Ishikawa (cell line): ENCODE measurements at regions not wholly inside any gene's neighbourhood (a gene's known extent, or its start where the extent isn't known, plus 50 kb on each side); places are given as distances from the start of the nearest gene placed in this dataset.

Source experiments
- CEBPB ChIP-seq: IDR thresholded peaks from 2 replicates; pipeline ENCODE4 v1.6.1; 2012
- CREB1 ChIP-seq: IDR thresholded peaks from 2 replicates; pipeline ENCODE4 v1.6.1; 2012; ENCODE audit warnings: low read depth
- EGR1 ChIP-seq: IDR thresholded peaks from 2 replicates; pipeline ENCODE4 v1.6.1; 2012
- EP300 ChIP-seq: IDR thresholded peaks from 2 replicates; pipeline ENCODE4 v1.6.1; 2012; ENCODE audit warnings: borderline replicate concordance
- FOXM1 ChIP-seq: IDR thresholded peaks from 2 replicates; pipeline ENCODE4 v1.6.1; 2012; ENCODE audit warnings: low read depth, borderline replicate concordance
- MAX ChIP-seq: IDR thresholded peaks from 2 replicates; pipeline ENCODE4 v1.6.1; 2012
- NFIC ChIP-seq: IDR thresholded peaks from 2 replicates; pipeline ENCODE4 v1.6.1; 2012
- RAD21 ChIP-seq: IDR thresholded peaks from 2 replicates; pipeline ENCODE4 v1.6.1; 2012; ENCODE audit warnings: low read depth
- REST ChIP-seq: IDR thresholded peaks from 2 replicates; pipeline ENCODE4 v1.6.1; 2012; ENCODE audit warnings: low read depth, mild to moderate bottlenecking
- TAF1 ChIP-seq: IDR thresholded peaks from 2 replicates; pipeline ENCODE4 v1.6.1; 2012; ENCODE audit warnings: low read depth, mild to moderate bottlenecking
- TCF12 ChIP-seq: IDR thresholded peaks from 2 replicates; pipeline ENCODE4 v1.6.1; 2012; ENCODE audit warnings: low read depth
- TEAD4 ChIP-seq: IDR thresholded peaks from 2 replicates; pipeline ENCODE4 v1.6.1; 2012
- USF1 ChIP-seq: IDR thresholded peaks from 2 replicates; pipeline ENCODE4 v1.6.1; 2012
- YY1 ChIP-seq: IDR thresholded peaks from 2 replicates; pipeline ENCODE4 v1.6.1; 2012; ENCODE audit warnings: low read depth
- ZBTB7A ChIP-seq: IDR thresholded peaks from 2 replicates; pipeline ENCODE4 v1.6.1; 2012; ENCODE audit warnings: low read depth

GRCh38 chr11:23099256-23099655 lies 239.0 kb upstream of the CCDC179 start:
- TF ChIP-seq TAF1 (no peak), CREB1 (no peak), USF1 (no peak), MAX (no peak), NFIC (no peak), REST (no peak), CEBPB (no peak), TCF12 (no peak), EGR1 (no peak), RAD21 (no peak), YY1 (no peak), FOXM1 (no peak), TEAD4 (no peak), EP300 (no peak), ZBTB7A (no peak)

- TF ChIP-seq ZBTB7A (no peak), TAF1 (no peak), EGR1 (no peak), USF1 (no peak), RAD21 (no peak), CREB1 (no peak), CEBPB (no peak), NFIC (no peak), REST (no peak), FOXM1 (no peak), YY1 (no peak), TEAD4 (no peak), MAX (no peak), EP300 (no peak)
Measured at GRCh38 chr11:23100726-23101125, 240.5 kb upstream of the CCDC179 start.

GRCh38 chr11:23103416-23103815 lies 243.1 kb upstream of the CCDC179 start:
- TF ChIP-seq CREB1 (no peak), CEBPB (no peak), YY1 (no peak), USF1 (no peak), EGR1 (no peak), NFIC (no peak), TAF1 (no peak), TCF12 (no peak), FOXM1 (no peak), EP300 (no peak), TEAD4 (no peak), REST (no peak), RAD21 (no peak), ZBTB7A (no peak), MAX (no peak)

GRCh38 chr11:23111527-23111926 lies 251.3 kb upstream of the CCDC179 start:
- TF ChIP-seq FOXM1 (no peak), NFIC (no peak), EP300 (no peak), MAX (no peak), REST (no peak), RAD21 (no peak), CEBPB (no peak), ZBTB7A (no peak)
